GM21381 (cell line): ENCODE measurements at regions not wholly inside any gene's neighbourhood (a gene's known extent, or its start where the extent isn't known, plus 50 kb on each side); places are given as distances from the start of the nearest gene placed in this dataset.
A peak's percentile ranks its signal among the peaks of the same experiment; 100 is the strongest.

Experiments
- ATAC-seq: cut with Tn5 transposase; IDR thresholded peaks from one replicate; pipeline ENCODE4 v1.9.1; 2021; ENCODE audit warnings: mild to moderate bottlenecking, moderate library complexity; ENCODE audit not compliant: unreplicated experiment

DNA sequence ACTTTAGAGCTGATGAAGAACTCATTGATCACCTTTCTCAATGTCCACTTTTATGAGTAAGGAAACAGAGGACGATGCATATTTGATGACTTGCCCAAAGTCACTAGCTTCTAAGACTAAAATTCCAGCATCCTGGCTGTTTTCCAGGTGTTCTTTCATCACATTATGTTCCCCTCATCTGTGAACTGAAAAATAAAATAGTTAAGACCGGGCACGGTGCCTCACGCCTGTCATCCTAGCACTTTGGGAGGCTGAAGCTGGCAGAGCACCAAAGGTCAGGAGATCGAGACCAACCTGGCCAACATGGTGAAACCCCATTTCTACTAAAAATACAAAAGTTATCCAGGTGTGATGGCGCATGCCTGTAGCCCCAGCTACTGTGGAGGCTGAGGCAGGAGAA, 297.5 kb downstream of the DUSP10 start:
- no peak for ATAC-seq

DNA sequence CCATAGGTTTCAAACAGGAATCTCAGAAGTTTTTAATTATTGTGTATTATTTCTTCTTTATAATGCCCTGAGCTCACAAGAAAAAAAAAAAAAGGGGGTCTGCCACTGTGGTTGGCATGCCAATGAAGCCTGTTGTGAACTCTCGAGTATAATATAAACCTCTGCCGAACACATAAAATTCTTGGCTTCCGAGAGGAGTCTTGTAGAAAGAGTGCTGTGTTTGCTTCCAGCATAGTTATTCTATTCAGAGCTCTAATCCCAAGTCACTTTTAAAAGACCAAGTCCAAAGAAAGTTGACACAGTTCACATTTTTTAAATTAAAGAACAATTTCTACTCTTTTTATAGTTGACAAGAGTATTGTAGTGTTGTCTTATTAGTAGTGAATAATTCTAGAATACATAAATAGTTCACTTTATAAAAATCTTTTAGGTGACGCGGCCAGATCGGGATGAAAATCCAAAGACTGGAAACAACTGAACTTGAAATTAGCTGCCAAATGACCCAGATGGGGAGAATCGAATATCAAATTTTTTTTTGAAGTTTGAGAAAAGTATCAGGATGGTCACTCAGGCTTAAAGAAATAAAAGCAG, 293.2 kb downstream of the DUSP10 start:
- no peak for ATAC-seq

DNA sequence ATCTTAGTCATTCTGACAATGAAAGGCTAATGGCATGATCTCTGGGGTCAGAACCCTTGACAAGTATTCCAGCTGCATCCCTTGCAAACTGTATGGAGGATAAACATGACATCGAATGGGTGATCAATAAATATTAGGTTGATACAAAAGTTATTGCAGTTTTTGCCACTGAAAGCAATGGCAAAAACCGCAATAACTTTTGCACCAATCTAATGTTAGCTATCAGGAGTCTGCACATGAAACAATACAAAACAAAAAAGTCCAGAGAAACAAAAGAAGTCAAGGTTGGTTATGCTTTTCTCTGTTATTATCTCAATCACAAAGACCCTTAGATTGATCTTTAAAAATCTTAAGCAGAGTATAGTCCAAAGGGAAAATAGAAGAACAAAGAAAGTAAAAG, 292.7 kb downstream of the DUSP10 start:
- ATAC-seq: no peak

DNA sequence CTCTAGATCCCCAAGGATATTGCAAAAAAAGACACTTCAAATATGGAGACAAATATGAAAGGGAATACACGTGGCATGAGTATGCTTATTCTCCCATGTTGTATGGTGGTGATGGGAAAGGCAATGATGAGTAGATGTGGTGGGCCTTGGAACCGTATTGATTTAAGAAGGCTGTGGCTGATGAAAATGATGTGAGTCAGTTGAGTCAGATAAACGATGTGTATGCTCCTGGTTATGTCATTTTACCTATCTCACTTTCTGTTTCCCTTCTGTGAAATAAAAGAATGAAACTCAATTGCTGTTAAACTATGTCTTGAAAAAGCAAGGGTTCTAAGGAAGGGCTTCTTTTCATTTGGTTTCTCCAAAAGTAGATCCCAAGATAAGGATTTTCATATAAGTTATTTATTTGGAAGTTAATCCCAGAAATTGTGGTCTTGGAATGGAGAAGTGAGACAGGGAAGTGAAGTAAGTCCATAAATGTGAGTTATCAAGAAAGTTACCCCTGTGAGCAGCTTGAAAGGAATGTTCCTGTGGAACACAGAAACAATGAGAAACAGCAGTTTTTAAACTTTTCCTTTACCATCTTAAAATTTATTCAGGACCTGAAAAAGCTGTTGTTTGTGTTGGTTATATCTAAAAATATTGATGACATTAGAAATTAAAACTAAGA, 292.0 kb downstream of the DUSP10 start:
- ATAC-seq: peak; percentile 78

DNA sequence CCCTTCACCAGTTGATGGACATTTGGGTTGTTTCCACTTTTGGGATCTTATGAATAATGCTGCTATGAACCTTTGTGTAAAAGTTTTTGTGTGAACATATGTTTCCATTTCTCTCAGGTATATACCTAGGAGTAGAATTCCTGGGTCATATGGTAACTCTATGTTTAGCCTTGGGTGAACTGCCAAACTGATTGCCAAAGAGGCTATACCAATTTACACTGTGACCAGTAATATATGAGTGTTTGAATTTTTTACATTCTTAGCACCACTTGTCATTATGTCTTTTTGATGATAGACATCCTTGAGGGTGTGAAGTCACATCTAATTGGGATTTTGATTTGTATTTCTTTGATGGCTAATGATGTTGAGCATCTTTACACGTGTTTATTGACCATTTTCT, 290.1 kb downstream of the DUSP10 start:
- ATAC-seq: no peak

DNA sequence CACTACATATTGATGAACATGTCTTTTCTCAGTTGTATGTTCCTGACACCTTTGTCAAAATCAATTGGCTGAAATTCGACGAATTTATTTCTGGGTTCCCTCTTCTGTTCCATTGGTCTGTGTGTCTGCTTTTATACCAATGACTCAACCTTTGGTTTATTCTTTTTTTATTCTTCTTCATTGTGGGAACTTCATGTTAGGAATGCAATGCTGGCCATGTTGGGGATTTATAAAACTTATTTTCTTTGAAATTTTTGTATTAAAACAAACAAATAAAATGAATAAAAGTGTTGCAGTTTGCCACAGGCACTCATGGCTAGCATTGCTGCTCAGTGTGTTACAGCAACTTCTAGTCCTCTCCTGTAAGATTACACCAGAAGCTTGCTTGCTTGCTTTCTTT, 287.8 kb downstream of the DUSP10 start:
- no peak for ATAC-seq

DNA sequence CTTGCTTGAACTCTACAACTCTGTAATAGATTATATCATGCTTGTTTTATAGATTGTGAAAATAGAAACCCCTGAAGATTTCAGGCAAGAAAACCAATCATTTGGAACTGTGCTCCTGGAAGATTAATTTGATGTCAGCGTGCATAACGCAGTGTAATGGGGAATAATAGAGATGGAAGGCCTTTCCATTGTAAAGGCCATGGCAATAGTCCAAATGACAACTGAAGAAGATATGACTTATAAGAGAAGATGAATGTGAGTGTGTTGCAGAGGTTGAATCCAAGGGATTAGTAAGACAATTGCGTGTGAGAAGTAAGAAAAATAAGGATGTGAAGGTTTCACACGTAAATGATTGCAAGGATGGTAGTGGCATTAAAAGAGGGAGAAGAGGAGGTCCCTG, 285.0 kb downstream of the DUSP10 start:
- no peak for ATAC-seq

DNA sequence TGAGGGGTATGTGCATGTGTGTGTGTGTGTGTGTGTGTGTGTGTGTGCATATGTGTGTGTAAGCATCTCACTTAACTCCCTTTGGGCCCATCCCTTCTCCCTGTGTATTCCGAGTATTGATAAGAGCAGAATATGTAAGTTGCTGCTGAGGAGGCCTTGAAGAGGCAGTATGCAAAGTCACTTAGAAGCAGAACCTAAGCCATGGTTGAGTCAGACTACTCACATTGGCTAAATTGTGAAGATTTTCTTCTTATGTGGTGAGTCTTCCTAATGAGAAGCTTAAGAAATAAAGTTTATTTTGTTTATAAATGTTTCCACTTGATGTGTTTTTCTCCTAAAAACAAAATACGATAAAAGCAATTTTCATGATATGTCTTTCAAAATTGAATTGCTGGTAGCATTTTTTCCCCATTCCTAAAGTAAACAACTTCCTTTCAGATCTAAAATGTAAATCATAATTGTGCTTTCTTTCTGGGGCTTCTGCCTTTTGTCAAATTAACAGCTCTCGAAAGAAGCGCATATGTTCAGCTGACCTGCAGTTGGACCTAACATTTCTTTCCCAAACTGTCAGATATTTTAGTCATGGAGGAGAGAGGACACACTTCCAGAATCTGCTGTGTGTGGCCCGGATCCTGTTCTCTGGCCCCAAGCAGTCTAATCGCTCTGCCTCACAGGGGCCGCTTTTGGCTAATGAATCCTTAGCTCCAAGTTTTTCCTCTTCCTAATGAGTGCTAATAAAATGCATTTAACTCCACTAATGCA, 284.0 kb downstream of the DUSP10 start:
- no peak for ATAC-seq

DNA sequence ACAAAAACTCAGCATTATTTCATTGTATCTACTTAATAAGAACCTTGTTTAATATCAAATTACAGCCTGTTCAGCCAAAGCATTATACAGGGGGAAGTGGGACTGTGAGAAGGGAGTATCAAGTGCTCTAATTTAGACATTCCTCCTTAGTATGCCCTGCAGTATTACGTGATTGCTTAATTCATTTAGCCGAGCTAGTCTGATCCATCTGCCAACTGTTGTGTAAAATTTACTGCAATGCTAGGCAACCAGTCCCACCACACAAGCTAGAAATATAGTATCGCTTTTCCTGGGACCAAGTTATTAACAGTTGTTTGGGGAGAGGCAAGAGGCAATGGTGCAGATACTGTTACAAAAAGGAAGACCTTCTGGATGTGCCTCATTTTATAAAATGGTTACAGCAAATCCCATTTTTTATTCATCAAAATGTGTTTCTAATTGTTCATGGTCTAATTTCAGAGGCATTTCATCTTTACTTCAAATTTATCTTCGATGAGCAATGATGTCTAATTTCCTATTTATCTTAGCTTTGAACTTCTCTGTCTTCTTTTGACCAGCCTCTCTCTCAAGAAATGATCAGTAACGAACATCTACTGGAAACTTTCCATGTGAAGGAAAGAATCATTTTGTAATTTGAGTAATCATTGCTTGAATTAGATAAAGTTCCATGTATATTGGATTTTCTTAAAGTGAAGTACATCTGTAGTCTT, 283.3 kb downstream of the DUSP10 start:
- ATAC-seq: no peak

DNA sequence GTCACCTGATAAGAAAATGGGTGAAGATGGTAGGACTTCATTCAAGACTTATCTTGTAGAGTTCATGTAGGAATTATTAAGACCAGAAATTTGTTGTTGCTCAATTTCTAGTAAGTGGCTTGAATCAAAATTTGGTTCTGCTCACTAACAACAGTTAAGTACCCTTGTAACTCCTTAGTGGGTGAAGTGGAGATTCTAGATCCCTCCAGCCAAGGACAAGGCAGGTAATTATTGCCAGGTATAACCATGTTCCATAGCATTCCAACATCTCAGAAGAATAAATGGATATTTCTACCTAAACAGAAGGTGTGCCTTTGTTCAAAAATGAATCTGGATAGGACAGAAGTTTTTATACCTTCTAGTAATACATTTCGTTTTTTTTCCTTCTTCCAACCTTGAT, 282.3 kb downstream of the DUSP10 start:
- no peak for ATAC-seq

DNA sequence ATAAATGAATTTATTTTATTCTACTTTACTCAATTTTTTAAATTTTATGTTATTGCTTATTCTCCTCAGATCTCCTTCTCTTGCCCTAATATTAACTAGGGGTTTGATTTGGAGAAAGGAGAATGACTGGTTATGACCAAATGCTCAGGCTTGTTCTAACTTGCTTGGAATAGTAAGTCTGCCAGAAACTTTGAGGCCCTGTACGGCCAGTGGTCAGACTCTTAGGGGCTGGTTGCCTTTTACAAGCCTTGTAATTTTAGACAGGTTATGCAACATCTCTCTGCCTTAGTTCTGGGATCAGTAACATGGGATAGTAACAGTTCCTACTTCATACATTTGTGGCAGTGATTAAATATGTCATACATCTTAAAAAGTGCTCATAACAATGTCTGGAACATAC, 279.5 kb downstream of the DUSP10 start:
- ATAC-seq: no peak

DNA sequence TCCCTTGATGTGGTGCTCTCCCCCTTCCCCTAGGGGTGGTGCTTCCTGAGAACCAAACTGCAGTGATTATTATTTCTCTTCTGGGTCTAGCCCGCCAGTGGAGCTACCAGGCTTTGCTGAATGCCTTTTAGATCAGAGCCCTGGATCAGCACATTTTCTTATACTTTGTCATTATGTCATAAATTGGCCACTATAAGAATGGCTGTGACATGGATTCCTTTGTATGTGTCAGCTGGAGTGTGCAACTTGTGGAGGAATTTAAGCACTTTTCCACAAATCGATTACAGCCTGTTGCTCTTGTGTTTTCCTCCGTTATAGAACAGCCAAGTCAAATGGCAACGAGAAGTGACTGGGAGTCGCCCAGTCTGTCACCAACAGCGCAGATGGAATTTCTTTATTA, 273.3 kb downstream of the DUSP10 start:
- ATAC-seq: no peak

DNA sequence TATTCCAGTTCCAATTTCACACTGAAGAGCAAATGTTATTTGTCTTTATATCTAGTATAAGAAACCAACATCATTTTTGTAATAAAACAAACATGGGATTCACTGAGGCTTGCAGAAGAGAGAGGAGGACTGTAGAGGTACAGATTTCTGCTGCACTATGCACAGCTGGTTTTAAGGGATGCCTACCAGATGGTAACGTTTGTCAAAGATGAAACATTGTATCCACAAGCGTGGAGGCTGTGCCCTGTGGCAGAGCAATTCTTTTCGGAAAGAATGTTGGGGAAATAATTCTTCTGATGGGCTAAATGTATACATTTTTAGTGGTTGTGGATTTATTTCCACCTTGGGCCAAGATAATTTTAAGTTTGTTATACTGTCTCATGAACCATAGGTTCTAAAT, 272.4 kb downstream of the DUSP10 start:
- no peak for ATAC-seq

DNA sequence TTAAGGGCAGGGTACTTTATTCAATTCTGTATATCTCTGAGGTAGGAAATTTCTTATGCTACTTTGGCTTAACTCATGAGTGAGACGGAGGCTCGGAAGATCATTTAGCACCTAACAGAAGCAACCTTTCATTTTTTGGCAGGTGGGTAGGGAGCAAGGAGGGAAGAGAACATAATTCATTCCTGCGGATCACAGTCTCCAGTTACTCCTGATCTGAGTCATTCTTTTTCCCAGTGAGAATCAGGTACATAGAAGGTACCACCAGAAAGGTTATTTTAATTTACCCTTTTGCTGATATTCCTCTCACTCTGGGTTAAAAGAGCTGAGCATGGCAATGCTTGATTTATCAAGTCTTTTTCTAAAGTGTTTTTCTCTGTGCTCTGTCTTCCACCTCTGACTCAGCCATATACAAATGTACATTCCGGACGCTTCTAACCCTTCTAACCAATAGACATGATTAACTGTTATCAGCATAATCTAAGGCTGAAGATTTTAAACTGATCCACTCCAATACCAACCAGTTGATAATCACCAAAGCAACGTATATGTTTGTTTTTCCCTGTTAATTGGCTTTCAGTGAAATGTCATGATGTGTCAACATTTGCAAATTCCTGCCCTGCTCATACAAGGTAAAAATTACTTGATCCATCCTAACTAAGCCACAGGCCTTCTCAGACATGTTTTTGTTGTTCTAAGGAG, 271.7 kb downstream of the DUSP10 start:
- ATAC-seq: no peak

DNA sequence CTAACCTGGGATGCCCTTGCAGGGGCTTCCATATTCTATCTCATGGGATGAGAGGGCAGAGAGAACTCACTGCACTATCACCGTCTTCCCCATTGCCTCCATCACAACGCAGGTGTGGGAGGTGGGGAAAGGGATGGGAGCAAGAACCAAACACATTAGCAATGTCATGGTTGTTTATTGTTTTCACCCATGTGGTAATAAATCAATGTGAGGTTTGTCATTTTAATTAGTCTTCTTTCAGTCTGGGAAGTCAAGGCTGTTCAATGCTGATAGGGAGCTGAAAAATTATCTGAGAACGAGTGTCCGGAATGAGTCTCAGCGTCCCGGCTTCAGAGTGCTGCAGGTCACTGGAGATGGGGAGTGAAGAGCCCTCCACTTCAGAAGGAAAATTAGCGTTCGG, 268.5 kb downstream of the DUSP10 start:
- ATAC-seq: no peak

DNA sequence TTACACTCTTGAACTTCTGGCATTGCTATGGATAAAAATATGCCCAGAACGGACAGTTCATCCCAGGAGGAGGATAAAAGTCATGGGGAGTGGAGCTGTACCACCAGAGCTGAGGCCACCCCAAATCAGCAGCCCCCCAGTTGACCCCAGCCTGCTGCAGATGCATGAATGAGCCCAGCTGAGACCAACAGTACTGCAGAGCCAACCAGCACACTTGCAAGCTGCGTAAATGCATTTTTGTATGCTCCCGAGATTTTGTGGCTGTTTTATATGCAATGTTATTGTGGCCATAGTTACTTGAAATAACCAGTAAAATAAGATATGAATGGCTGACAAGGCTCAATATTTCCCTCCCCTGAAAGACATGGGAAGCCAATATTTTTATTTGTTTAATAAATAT, 264.6 kb downstream of the DUSP10 start:
- no peak for ATAC-seq

DNA sequence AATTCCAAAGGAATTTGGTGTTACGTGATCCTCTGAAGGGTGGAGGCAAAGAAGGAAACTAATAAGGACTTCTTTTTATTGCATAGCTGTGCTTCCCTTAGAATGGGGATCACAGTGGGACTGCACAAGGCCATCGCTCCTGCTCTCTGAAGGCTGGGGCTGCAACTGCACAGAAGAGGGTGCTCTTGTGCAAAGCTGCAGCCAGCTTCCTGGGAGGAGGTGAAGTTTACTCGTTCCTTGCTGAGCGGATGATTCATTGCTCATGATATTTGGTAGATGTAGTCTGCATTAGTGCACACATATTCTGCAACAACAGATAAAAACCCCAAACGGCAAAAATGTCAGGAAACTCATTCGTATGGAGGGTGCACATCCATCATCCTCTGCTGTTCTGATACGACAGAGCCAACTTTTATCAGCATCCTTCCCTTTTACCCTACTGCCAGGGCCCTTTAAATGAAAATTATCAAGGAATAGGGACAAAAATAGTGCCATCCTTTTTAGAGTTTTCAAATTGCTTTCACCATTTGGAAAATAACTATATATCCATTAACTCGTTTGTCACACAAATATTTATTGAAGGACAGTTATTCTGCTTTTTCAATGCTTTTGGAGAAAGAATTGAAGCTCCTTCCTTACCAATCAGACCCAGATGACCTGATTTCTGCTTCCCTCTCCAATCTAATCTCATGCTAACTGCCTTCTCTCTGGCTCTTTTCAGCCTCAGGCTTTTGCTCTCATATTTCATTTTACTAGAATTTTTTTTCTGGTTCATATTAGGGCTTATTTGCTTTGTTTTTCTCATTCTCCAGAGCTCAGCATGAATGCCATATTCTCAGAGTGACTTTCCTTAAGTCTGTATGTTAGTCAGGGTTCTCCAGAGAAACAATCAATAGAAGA, 263.6 kb downstream of the DUSP10 start:
- peak; percentile 82 for ATAC-seq

DNA sequence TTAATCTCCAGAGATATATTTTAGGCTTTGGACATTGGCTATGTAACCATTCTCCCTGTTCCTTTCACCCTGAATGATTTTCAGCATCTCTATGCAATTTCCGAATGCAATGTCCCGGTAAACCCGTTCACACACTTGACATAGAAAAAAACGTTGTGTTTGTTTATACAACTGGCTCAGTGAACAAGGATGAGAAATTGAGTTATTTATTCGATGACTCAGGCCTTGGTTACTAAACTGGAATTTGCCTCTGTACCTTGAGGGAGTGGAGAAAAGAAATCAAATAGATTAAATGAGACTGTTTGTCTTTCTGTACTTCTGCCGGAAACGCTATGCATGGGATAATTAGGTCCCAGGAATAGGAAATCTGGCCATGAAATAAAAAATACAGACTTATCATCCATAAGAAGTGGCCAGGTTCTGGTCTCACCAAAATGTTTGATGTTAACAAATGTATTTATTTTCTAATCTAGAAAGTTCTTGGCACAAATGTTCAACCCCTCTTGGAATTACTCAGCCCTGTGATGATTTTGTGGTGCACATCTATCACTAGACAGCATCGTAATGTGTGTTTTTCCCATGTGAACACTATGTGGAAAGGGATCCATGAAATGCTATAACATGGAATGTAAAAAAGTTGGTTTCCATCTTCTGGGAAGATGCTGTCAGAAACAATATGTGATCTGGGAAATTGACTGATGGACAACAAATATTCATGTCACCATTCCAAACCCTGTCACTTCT, 253.9 kb downstream of the DUSP10 start:
- no peak for ATAC-seq

DNA sequence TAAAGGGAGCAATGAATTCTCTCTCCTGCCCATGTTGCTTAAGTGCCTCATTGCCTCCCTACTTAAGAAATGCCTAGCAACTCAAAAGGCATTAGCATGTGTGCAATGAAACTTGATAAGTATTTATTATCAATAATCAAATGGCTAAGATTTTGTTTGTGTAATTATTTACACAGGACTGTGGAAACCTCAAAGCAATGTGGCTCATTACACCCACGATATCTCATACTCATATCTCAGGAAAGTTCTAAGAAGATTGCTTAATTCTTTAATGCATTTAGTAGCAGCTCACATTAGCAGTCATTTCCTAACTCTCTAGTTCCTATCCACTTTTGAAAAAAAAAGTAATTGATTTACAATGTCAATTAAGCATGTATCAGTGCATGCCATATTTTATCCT, 253.3 kb downstream of the DUSP10 start:
- no peak for ATAC-seq
